SKM-1 (cell line): ENCODE measurements at regions not wholly inside any gene's neighbourhood (a gene's known extent, or its start where the extent isn't known, plus 50 kb on each side); places are given as distances from the start of the nearest gene placed in this dataset.

Source experiments
- DNase-seq: peaks from one replicate; lab custom pipeline; 2025; ENCODE audit not compliant: unreplicated experiment; lab: John Stamatoyannopoulos, UW

DNA sequence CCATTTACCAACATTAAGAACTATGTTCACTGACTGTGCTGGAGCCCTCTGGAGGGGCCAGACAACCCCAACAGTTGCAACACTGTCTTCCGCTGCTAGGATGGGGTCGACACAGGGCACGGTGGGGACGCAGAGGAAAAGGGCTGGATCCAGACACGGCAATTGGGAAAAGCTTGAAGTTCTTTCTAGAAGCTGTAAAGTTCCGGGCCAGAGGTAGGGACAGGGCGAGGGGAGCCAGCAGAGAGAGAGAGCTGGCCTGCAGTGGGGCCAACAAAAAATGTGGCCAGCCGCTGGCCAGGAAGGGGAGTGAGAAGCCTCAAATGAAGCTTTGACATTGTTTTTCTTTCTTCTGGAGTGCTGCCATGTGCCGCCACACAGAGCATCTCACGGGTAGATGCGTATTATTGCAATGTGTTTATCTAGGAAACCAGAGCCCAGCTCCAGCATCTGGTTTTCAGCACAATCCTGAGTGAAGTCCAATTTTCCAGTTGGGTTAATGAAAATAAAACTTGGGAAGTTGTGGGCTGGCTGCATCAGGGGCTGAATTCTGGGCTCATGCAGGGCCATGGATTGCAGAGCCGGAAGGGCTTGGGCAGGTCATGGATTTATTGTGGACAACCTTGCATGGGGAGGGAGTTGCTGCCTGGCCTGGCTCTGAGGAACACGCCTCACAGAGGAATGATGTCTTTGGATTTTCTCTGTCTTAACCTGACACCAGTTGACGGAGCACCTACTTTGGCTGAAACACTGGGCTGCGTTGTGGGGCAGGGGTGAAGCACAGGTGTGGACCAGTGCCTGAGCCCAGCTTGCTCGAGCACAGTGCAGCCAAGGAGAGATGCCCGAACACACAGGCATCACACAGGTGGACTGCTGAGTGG, 67.6 kb upstream of the AMPD3 start:
- no peak for DNase-seq

DNA sequence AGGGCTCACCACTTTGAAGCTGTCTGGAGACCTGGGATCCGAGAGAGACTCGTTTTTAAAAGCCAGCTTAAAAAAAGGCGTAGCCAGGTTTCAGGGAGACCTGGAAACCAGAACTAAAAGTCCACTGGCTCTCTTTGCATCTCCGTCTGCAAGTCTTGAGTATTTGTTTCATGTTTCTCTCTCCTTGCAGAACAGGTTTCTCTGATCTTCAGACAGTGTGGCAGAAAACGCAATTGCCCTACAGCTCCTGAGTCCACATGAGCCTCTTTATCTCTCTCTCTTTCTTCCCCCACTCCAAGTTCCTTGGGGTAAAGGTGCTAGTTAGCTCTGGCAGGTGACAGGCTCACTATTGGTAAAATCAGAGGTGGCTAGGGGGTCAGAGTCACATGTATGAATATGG, 67.0 kb upstream of the AMPD3 start:
- no peak for DNase-seq

DNA sequence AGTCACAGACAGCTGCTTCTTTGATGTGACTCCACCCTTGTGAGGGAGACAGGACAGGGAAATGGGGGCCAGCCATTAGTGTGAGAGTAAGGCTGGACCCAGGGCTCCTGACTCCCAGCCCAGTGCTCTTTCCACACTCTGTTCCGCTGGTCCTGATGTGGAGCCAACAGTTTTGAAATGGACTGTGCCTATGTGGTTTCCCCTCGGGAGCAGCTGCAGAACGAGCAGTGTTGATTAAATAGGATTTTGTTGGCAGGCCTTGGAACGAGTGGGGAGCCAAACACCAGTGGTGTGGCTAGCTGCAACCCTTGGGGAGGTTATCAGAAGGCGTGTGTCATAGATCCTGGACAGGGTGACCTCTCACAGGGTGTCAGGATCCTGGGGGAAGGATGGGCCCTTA, 66.5 kb upstream of the AMPD3 start:
- DNase-seq = no peak

DNA sequence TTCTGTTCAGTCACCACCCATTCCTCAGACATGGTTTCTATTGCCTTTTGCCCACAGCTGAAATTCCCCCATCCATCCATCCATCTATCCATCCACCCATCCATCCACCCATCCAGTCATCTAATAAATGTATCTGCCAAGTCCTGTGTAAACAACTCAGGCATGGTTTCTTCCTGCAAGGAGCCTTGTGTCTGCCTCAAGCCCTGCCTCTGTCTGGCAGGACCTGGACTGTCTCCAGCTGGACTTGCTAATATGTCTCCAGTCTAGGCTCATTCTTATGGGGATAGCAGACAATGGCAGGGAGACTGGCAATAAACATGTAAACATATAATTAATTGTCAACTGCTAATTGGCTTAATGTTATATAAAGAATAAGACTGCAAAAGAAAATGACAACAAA, 64.7 kb upstream of the AMPD3 start:
- DNase-seq = no peak

DNA sequence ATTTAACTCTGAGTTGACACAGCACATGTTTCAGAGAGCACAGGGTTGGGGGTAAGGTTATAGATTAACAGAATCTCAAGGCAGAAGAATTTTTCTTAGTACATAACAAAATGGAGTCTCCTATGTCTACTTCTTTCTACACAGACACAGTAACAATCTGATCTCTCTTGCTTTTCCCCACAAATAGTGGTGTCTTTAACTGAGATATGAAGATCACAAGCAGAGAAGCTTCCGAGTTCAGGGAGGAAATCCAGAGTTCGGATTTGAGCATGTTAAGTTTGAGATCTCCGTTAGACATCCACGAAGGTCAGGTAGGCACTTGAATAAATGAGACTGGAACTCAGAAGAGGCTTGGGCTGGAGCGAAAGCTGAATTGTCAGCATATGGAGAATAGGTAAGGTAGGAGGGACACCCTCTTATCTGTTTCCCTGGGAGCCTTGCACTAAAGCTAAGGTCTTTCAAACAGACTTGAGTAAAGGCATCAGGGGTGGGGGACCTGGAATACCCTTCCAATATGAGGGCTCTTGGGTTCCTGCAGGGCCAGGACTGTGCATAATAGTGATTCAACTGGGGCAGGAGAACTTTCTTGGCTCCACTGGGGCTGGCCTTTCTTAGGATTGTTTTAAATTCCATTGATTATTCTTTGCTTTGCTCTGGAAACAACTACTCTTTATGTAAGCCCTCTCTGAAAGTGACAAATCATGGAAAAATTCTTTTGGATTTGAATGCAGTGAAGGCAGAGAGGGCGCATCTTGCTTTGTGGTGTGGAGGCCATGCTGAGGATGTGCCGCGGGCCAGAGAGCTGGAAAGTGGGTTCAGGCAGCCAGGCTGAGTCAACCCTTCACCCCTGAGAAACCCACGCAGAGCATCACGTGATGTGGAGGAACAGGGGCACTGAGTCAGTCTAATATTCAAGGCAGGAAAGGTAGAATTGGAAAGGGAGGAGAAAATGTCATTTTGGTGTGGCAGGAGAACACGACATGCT, 62.7 kb upstream of the AMPD3 start:
- no peak for DNase-seq

DNA sequence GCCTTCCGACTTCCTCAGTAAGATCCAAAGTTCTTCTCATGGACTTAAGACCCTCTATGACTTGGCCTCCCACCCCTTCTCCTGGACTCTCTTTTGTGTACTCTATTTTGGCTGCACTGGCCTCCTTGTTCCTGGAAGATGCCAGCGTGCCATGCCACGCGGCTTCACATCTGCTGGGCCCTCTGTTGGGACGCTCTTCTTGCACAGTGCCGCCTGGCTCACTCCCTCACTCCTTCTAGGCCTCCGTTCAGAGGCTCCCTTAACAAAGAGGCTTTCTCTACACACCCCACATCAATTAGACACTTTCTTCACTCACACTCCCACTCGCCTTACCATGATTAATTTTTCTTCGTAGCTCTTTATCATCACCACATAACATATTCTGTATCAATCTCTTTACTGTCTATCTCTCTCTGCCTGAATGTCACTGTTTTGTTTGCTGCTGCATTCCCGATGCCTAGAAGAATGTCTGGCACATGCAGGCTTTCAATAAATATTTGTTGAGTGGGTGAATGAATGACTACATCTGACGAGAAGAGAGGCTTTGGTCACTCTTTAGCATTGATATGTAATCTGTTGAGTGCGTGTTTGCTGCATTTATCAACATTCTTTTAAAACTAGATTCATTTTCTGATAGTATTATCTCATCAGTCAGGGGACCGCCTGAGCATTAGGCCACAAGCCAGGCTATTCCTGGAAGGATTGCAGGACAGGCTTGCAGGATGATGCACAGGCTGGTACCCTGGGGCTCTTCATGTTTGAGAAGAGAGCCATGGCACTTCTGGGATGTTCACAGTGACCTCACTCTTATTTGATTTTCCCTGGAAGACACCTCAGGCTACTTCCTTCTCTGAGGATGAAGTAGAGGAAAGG, 60.6 kb upstream of the AMPD3 start:
- no peak for DNase-seq

DNA sequence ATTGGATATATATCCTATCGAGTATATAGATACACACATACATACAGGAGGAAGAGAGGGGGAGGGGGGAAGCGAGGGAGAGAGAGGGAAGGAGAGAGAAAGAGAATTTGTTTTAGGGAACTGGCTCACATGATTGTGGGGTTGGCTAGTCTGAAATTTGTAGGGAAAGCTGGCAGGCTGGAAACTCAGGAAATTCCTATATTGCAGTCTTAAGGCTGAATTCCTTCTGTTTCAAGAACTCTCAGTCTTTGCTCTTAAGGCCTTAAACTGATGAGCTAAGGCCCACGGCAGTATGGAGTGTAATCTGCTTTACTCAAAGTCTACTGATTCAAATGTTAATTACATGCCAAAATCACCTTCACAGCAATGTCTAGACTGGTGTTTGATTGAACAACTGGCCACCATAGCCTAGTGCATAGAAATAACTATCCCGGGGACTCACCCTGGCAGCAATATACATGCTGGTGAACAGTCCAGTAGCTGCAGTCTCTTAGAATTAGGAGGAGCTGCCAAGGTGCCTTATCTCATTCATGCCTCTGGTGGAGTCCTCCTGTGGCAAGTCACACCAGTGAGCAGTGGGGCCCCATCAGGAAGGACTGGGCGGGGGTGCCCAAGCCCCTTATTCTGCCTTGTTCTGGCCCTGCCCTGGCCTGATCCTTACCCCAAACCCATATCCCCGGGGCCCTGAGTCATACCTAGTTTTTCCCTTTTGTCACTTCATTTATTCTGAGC, 59.7 kb upstream of the AMPD3 start:
- no peak for DNase-seq

DNA sequence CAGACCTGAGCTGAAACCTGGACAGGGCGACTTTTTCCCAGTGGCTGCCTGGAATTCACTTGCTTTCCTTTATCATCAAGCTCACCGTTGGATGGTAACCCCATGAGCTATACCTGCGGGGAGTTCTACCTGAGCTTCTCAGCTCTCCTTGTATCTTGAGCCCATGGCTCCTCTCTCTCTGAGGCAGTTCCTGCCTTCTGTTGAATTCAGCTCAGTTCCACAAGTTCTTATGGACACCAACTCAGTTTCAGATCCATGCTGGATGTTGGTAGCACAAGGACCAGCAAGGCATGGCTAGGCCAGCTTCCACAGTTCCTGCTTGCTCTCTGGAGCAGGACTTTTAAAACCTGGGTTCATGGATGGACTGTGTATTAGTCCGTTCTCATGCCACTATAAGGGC, 58.3 kb upstream of the AMPD3 start:
- no peak for DNase-seq

DNA sequence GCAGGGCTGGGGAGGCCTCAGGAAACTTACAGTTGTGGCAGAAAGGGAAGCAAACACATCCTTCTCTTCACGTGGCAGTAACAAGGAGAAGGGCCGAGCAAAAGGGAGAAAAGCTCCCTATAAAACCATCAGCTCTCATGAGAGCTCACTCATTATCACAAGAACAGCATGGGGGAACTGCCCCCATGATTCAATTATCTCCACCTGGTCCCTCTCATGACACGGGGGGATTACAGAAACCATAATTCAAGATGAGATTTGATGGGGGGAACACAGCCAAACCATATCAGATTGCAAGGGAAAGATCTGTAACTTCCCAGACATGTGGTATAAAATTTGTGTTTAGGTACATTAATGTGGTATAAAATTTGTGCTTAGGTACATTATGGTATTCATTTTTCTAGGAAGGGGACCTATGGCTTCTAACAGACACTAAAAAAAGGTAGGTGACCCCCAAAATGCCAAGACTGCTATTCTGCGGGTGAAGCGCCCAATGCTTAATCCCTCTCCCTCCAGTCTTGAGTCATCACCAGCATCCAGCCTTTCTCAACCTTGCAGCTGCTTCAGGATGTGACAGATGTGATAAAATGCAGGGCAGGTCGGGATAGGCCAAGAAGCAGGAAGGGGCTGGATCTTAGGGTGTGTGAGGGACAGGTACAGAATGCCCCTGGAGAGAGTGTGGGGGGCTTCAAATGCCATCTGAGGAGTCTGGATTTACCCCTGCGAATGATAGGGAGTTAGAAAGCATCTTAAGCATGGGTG, 57.7 kb upstream of the AMPD3 start:
- DNase-seq = no peak

DNA sequence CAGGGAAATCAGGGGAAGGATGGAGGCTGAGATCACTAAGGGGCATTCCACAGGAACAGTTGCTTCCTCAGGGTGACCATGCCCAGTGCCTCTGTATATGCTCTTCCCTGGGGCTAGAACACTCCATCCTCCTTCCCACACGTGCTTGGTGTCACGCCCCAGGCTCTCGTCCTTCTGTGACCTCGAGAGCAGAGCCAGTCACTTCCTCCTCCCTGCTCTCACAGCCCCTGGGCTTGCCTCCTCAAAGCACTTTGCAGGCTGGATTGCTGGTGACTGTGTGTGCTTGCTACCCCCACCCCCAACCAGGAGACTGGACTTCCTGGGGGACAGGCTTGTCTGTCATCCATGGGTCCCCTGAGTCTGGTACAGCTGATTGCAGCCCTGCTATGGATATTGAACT, 56.5 kb upstream of the AMPD3 start:
- peak; percentile 71 for DNase-seq

DNA sequence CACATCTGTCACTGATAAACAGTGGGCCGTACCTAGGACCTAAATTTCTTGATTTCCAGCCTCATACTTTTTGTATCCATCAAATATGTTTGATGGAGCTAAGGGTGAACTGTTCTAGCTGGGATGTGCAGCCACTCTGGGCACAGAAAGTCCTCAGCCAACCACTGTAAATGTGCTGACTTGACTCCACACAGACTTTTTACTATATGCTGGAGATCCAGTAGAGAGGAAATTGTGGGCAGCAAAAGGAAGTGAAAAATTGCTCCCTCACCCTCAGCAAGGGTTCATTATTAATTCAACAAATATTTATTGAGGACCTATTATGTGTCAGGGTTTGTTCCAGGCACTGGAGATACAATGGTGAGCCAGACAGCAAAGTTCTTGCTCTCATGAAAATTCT, 54.2 kb upstream of the AMPD3 start:
- no peak for DNase-seq

DNA sequence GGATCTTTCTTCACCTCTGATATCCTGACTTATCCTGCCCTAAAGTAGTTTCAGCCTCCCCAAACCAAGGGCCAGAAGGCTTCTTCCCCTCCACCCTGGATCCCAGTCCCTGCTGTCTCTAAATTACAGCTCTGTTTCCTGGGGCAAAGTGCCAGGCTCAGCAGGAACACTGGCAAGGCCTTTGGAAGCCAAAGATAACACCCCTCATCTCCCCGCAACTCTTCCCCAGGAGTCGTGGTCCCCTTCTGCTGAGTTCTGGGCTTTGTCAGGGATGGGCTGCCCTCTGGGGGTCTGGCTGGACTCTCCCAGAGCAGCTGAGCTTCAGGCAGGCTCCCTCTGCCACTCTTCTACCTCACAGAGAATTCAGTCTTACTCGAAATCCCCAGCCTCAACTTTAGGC, 53.8 kb upstream of the AMPD3 start:
- no peak for DNase-seq

DNA sequence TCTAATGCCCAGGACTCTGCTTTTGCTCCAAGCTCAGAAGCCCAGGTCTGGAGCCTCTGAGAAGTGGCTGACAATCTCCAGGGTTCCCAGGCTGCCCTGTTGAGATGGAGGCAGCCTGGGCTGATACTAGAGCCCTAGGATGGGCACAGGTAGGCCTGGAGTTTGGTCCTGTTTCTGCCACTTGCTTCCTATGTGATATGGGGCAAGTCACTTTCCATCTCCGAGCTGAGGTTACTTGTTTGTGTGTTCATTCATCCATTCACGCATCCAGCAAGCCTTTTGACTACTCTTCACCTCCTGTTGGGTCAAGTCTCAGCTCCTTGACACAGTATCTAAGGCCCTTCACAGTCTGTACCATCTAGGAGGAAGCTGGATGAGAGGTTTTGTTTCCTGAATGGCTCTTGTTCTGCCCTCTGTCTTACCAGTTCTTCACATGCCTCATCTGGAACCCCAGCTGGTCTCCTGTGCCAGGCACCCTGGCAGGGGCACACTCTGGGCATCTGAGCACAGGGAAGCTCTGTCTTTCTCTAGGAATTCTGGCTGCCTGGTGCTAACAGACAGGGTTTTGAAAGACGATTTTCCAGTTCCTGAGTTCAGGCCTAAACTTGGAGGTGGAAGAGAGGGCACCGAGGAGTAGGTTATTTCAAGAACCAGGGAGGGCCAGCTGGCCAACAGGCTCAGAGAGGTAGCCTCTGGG, 53.2 kb upstream of the AMPD3 start:
- no peak for DNase-seq
